NCI-H748 (cell line): ENCODE measurements at regions not wholly inside any gene's neighbourhood (a gene's known extent, or its start where the extent isn't known, plus 50 kb on each side); places are given as distances from the start of the nearest gene placed in this dataset.

Experiments
- DNase-seq: peaks from one replicate; lab custom pipeline; 2025; ENCODE audit not compliant: unreplicated experiment; lab: John Stamatoyannopoulos, UW

DNA sequence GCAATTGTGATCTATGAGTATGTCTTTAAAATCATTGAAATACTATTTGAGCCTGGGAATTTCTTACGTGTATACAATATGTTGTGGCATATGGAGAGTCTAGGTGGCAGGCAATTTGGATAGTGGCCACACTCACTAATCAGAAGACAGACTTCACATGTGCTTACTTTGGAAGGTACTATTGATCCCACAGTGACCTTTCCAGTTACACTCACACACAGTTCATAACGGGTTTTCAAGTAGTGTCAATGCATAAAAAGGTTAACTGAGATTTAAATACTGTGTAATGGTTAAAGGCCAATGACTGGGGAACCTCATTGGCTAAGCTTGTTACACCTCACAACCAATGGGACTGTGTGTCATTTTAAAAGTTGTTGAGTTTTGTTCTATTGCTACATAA, 783.2 kb downstream of the RPA4 start:
- DNase-seq, result no peak

DNA sequence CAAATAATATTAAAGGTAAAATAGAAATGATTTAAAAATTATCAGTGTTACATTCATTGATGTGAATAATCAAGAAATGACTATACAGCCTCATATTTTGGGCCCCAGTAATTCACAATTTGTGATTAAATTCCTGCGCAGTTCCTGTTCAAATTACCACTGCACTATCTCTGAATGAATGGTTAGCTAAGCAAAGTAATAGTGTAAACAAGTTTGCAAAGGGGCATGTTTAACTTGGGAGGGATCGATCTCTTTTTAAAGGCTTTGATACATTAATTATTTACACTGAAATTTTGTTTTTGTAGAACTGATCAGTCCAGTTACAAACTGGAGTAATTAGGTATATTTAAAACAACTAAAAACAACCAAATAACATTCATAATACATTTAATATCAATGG, 784.4 kb downstream of the RPA4 start:
- DNase-seq, result no peak

DNA sequence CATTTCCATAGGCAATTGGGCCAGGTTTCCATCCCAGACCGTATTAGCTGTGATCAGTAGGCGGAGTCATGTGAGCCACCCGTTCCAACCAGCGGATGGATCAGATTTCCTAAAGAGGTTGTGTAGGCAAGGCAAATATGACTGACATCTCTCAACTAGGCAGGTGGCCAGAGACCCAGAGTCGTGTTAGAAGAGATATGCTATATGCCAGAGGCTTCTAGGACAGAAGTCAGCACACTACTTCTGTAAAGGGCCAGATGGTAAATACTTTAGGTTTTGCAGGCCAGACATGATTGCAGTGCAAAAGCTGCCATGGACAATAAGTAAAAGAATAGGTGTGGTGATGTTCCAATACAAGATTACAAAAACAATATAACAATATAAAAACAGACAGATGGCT, 788.4 kb downstream of the RPA4 start:
- DNase-seq, result peak; percentile 97

- peak; percentile 97 for DNase-seq
Observed at GRCh38 chrX:97672608-97673007, 788.9 kb downstream of the RPA4 start.

DNA sequence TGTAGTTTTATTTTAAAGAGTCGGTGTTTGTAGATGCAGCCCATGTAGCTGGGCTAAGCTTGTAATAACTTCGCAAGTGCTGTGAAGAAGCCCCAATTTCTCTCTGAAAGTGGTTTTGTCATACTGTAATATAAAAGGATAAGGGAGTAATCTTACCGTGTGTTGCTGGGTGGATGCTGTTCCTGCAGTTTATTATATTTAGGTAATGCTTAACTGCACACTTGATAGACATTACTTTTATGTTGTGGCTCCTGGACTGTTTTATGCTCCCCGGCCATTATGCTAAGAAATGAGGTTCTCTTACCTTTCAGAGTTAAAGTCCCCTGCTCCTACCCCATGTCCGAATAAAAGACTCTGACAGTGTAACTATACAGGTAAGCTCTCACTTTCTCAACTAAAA, 789.4 kb downstream of the RPA4 start:
- DNase-seq, result peak; percentile 31

- DNase-seq, result no peak
Observed at GRCh38 chrX:97682991-97683840, 799.5 kb downstream of the RPA4 start.

GRCh38 chrX:97685753-97686152, 802.0 kb downstream of the RPA4 start:
- peak; percentile 57 for DNase-seq

- DNase-seq, result no peak
Observed at GRCh38 chrX:97691901-97692455, 808.3 kb downstream of the RPA4 start.

DNA sequence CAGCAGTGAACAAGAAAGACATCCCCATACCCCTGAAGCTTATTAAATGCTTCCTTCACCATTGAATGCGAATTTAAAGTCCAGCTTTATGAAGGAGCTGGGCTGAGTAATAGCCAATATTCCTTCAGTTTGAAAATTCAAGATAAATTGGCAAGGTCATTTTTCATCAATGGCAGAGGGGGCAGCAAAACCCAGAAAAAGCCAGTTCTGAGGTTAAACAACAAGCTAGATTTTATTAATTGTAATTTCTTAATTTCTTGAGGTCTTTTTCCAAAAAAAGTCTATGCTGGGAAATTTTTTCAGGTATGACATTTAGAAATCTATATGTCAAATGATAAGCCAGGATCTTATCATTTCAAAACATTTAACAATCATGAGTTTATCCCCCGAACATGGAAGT, 808.9 kb downstream of the RPA4 start:
- no peak for DNase-seq

DNA sequence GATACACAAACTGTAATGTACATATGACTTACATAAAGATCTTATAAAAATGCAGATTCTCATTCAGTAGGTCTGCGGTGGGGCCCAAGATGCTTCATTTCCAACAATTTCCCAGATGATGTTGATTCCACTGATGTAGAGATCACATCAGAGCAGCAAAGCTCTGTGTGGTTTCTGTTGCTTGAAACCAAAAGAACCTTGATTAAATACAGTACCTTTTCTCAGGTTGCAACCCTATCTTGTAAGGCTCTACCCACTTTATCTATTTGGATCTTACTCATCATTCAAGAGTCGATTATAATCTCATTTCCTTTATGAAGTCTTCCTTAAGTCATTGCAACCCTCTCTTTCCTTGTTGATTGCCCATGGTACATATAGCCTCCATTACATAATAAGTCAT, 816.8 kb downstream of the RPA4 start:
- no peak for DNase-seq

GRCh38 chrX:97704474-97704873, 820.8 kb downstream of the RPA4 start:
- no peak for DNase-seq

GRCh38 chrX:97704881-97705280, 821.2 kb downstream of the RPA4 start:
- peak; percentile 2 for DNase-seq

DNA sequence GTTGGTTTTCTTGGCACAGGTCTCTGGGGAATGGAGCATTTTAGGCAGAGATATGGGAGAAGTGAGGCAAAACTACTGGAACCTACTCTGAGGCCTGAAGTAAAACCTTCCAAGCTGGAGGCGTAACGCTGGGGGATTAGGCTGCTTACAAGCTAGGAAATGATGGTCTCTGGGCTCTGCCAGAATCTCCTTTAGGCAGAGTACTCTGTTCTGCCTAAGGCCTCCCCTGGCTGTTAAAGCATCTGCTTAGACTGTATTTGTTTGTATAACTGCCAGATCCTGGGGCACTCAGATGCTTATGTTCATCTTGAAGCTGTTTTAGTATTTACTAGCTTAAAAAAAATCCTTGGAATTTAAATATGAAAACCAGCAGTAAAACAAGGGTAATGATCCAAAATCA, 822.2 kb downstream of the RPA4 start:
- no peak for DNase-seq

DNA sequence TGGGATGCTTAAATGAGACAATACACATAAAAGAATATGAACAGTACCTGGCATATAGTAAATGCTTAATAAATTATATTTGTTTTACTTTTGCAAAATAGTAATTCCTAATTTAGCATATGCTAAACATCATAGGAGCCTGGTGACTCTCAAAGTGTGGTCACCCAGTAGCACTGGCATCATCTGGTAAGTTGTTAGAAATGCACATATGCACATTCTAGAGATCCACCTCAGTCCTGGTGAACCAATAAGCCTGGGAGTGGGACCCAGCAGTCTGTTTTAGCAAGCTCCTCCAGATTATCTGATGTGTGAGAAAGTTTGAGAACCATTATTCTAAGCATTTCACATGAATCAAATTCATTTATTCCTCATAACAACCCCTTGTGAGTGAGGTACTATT, 830.4 kb downstream of the RPA4 start:
- DNase-seq, result no peak

DNA sequence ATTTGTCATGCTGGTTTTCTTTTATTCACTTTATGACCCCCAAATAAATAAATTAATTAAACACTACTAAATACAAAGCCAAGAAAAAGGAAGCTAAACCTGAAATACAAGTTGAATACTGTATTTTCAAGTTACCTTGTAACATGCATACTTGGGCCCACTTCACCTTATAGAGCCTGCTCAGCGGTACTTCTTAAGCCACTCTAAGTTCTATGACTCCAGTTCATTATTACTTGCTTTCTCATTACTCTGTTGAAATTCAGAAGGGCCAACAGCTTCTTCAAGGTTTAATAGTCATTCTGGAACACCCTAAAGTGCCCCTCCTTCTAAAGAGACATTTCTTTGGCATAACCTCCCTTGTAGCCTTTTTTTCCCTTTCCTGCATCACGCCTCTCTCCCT, 844.5 kb downstream of the RPA4 start:
- no peak for DNase-seq

DNA sequence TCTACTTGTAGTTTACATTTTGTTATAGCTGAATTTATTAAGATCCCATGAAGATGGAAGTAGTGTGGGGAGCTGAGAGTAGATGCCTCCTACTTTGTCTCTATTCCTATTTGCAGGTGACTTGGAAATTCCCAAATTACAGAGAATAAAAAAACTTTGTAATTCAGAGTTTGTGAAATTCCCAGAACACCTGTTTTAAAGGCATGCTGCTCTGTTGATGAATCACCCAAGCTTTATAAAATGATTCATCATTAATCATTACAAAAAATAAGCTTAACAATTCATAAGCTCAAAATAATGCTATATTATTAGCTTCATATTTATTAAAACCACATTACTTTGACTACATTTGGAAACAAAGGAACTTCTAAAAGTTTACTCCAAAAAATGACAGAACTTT, 856.3 kb downstream of the RPA4 start:
- no peak for DNase-seq

- DNase-seq, result no peak
Observed at GRCh38 chrX:97740886-97741285, 857.2 kb downstream of the RPA4 start.

GRCh38 chrX:97743014-97743413, 859.3 kb downstream of the RPA4 start:
- peak; percentile 25 for DNase-seq

GRCh38 chrX:97747346-97747745, 863.6 kb downstream of the RPA4 start:
- DNase-seq, result no peak

DNA sequence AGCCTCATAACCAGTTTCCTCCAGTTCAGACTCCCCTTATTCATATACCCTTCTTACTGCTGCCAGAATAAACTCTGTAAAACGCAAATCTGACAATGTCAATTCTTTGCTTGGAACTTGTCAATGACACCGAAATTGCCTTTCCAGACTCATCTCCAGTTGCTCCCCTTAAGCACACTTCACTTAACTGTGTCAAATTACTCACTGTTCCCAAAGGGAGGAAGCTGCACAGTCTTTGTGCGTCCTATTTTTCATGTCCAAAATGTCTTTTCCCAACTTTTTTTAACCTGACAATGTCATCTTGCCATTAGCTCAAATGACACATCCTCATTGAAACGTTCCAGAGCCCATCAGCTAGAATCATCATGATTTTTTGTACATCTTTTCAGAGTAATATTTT, 867.3 kb downstream of the RPA4 start:
- DNase-seq, result no peak

GRCh38 chrX:97751735-97752134, 868.0 kb downstream of the RPA4 start:
- DNase-seq, result no peak

GRCh38 chrX:97756879-97757278, 873.2 kb downstream of the RPA4 start:
- DNase-seq, result peak; percentile 10

- no peak for DNase-seq
Observed at GRCh38 chrX:97763391-97763790, 879.7 kb downstream of the RPA4 start.
